ENCODE measurements at regions not wholly inside any gene's neighbourhood (a gene's known extent, or its start where the extent isn't known, plus 50 kb on each side); places are given as distances from the start of the nearest gene placed in this dataset.
"Not testable (repeated sequence)": the region's sequence is repeated elsewhere in the genome, so short reads cannot be mapped to it uniquely, and the experiment has no call there.

DNA sequence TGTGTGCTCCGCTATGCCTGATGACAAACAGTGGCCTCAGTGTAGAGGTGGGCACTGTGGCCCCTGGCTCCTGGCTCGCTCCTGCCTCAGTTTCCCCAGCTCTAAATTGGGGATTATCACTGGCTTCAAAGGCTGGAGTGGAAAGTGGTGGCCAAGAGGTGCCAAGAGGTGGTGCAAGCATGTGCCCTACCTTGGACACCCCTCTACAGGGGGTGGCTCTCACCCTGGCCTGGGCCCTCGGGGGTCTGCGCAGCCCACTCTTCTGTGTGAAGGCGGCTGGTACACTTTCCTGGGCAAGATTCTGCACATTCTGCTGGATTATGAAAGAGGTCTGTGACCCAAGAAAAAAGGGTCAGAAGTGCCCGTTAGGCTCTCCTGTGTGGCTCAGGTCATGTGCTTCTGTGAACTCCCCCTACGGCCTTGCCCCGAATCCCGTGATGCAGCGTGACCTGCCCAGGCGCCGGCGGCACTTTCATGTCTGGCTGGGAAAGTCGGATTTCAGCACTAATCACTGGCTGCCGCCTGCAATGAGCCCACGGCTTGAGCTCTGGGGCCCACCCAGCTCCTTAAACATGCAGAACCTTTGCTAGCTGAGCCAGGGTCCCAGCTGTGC, 57.3 kb upstream of the SPN start:
- TF ChIP-seq POLR2A (IDR thresholded peaks at IDR 0.05; ENCODE audit: low read depth, low read length); TAF1 (IDR thresholded peaks at IDR 0.05; ENCODE audit: borderline replicate concordance, low read depth, low read length): not testable (repeated sequence)

Data from GM12892 (cell line).